Upper lobe of right lung (tissue), 1 donor: ENCODE measurements at regions not wholly inside any gene's neighbourhood (a gene's known extent, or its start where the extent isn't known, plus 50 kb on each side); places are given as distances from the start of the nearest gene placed in this dataset.

Experiments used
- ATAC-seq: fragments of 200-7000 bp; cut with Tn5 transposase; one replicate; pipeline ENCODE4 v1.9.1; 2020; ENCODE audit warnings: mild to moderate bottlenecking, moderate library complexity
- DNase-seq: peaks from one replicate; pipeline ENCODE4 v3.0.0-alpha.2; 2020
- H3K27ac ChIP-seq: fragments of 200-600 bp; one replicate; pipeline ENCODE4 v1.8.0; 2022
- H3K27me3 ChIP-seq: fragments of 200-600 bp; one replicate; pipeline ENCODE4 v1.8.0; 2022; ENCODE audit warnings: mild to moderate bottlenecking
- H3K36me3 ChIP-seq: fragments of 200-600 bp; one replicate; pipeline ENCODE4 v1.8.0; 2022
- H3K4me1 ChIP-seq: fragments of 200-600 bp; one replicate; pipeline ENCODE4 v1.8.0; 2022
- H3K4me3 ChIP-seq: fragments of 200-600 bp; one replicate; pipeline ENCODE4 v1.8.0; 2022; ENCODE audit warnings: mild to moderate bottlenecking
- H3K9me3 ChIP-seq: fragments of 200-600 bp; one replicate; pipeline ENCODE4 v1.8.0; 2022
- intact Hi-C: fragments of 100-400 bp; cut with DNase I; formaldehyde crosslinking; loops from one replicate; pipeline ENCODE4 v1.11.0; 2022
- TF ChIP-seq, protein P1 (sequence below): fragments of 200-600 bp; IDR thresholded peaks from one replicate; pipeline ENCODE4 v1.8.0; 2022; ENCODE audit warnings: antibody characterized with exemption
- donor health status: DM: no; HTN: yes; CAD: no; lungs with severe emphysema.

DNA sequence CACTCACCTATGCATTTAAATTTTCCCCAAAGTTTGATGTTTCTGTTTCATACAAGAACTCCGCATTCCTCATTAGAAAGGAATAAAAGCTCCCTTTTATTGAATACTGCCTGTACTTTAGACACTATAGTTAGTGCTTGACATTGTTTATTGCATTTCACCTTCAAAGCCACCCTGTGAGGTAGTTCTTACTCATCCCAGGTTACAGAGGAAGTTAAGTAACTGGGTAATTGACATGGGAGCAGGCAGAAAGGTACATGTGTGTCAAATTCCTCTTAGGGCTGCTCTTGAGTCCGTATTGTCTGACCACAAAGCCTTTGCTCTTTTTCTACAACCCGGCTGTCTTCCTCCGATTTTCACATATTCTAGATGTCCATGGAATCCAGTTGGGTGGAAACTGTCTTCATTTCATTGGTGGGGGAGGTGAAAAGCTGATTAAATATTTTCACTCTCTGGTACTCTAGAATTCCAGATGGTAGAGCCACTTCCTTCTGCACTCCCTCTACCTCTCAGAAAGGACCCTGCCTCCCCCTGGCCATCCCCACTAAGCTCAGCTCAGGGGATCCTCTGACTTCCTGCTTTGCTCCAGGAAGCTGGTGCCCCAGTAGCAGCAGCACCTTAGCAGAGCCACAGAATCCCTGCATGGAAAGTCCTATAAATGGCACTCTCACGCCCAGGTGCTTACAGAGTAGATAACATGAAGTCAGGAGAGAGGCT lies 319.2 kb downstream of the LRATD1 start:
- Histone ChIP-seq H3K27me3 (no peaks in the 10 kb centered on the region), H3K4me1 (no peaks in the 10 kb centered on the region), H3K27ac (no peak overlapping the region), H3K4me3 (no peak overlapping the region), H3K9me3 (no peaks in the 10 kb centered on the region), H3K36me3 (no peaks in the 10 kb centered on the region)
- DNase-seq: no peak
- intact Hi-C loops: no loop called here
- TF ChIP-seq, protein P1, sequence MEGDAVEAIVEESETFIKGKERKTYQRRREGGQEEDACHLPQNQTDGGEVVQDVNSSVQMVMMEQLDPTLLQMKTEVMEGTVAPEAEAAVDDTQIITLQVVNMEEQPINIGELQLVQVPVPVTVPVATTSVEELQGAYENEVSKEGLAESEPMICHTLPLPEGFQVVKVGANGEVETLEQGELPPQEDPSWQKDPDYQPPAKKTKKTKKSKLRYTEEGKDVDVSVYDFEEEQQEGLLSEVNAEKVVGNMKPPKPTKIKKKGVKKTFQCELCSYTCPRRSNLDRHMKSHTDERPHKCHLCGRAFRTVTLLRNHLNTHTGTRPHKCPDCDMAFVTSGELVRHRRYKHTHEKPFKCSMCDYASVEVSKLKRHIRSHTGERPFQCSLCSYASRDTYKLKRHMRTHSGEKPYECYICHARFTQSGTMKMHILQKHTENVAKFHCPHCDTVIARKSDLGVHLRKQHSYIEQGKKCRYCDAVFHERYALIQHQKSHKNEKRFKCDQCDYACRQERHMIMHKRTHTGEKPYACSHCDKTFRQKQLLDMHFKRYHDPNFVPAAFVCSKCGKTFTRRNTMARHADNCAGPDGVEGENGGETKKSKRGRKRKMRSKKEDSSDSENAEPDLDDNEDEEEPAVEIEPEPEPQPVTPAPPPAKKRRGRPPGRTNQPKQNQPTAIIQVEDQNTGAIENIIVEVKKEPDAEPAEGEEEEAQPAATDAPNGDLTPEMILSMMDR: no peak
- ATAC-seq: no peak

DNA sequence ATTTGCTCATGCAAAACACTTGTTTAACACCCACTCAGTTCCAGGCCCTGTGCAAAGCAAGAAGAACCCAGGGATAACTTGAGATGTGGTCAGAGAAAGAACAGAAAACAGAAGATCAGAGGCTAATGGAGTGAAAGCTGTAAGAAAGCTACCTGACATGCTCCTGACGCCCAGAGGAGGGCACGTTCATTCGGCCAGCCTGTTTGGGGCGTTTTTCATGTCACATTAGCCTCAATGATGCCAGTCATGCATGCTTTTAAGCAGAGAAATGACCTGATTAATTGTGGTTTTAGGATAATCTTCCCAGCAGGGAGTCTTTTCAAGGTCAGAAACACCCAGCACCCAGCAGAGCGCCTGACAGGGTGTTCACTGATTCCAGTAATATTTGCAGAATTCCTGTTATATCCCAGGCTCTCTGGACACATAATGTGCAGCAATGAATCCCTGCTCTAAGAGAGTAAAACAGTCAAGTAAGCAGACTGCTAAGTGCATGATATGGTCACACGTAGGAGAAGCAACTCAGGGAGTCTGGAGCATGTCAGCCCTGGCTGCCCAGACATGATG lies 320.0 kb downstream of the LRATD1 start:
- TF ChIP-seq, protein P1: no peak
- no peak overlapping the region for H3K4me3 ChIP-seq
- H3K4me1 ChIP-seq: no peaks in the 10 kb centered on the region

DNA sequence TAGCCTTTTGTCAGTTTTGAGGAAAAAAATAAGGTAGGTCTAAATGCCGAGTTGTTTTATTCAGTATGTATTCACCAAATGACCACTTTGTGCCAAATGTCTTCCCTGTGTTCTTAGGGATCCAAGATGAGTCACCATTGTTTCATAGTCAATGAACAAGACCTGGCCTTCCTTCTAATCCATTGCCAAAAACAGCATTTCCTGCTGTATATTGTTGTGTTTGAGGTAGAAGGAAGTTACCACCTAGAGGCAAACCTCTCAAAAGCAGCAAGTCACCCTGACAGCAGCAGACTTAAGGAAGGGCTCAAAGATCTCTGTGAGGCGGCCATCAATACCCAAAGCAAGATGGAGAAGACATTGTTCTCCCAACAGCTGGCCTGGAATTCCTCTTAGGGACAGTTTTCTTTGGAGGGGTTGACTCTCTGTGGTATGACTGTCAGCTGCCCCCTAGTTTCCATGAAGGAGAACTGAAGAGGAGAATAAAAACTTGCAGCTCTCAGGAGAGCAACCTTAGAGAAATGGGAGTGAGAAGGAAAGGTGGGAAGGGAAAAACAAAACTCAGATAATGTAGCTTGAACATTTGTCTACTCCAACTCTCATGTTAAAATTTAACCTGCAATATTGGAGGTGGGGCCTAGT lies 328.3 kb downstream of the LRATD1 start:
- intact Hi-C loops: no loop called here
- H3K4me1 ChIP-seq: no peaks in the 10 kb centered on the region
- DNase-seq: no peak
- TF ChIP-seq, protein P1: no peak
- no peaks in the 10 kb centered on the region for H3K27me3 ChIP-seq
- no peak for ATAC-seq
- H3K4me3 ChIP-seq: no peak overlapping the region
- no peak overlapping the region for H3K27ac ChIP-seq
- no peaks in the 10 kb centered on the region for H3K9me3 ChIP-seq
- H3K36me3 ChIP-seq: no peaks in the 10 kb centered on the region

More for the DNA sequence above, 320.0 kb downstream of the LRATD1 start:
- Histone ChIP-seq H3K27me3 (no peaks in the 10 kb centered on the region), H3K9me3 (no peaks in the 10 kb centered on the region), H3K36me3 (no peaks in the 10 kb centered on the region), H3K27ac (no peak overlapping the region)
- intact Hi-C loops: no loop called here
- DNase-seq: no peak
- no peak for ATAC-seq

DNA sequence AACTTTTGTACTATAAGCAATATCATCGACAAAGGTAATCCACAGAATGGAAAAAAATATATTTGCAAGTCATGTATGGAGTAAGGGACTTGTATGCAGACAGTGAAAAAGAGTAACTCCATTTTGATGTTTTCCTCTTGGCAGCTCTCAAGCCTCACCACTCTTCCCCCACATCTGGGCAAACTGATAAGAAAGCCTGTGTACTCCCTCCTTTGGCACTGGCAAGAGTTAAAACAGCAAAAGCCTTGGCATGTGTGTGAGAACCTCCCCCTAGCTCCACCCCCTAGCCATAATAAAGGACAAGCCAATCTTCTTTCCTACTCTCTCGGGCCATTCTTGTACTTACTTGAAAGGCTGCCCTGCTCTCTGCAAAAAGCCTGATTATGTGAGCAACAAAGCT lies 335.2 kb downstream of the LRATD1 start:
- no peak for ATAC-seq
- H3K4me3 ChIP-seq: no peak overlapping the region
- H3K36me3 ChIP-seq: no peaks in the 10 kb centered on the region
- H3K27me3 ChIP-seq: no peaks in the 10 kb centered on the region
- no peak overlapping the region for H3K27ac ChIP-seq
- H3K9me3 ChIP-seq: no peaks in the 10 kb centered on the region
- no peaks in the 10 kb centered on the region for H3K4me1 ChIP-seq
- TF ChIP-seq, protein P1: no peak
- intact Hi-C loops: no loop called here
- DNase-seq: no peak

DNA sequence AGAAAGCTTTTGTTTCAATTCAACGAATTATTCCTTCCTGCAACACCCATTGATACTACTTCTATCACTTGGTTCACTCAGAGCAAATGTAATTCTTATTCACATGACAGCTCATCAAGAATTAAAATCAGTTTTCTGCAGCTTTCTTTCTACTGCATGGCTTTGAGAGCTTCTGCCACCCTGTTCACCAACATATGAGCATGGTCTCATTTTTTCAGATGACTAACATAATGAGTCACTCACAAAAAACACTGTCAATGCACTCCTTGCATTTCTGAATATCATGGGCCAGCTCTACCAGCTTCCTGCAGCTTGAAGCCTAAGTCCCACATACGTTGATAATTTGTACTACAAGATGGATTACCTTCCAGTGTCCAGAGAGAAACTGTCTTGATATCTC lies 342.9 kb downstream of the LRATD1 start:
- TF ChIP-seq, protein P1: no peak

More for the DNA sequence above, 342.9 kb downstream of the LRATD1 start:
- intact Hi-C loops: no loop called here
- DNase-seq: no peak
- Histone ChIP-seq H3K27me3 (no peaks in the 10 kb centered on the region), H3K4me1 (no peaks in the 10 kb centered on the region), H3K27ac (no peak overlapping the region), H3K4me3 (no peak overlapping the region), H3K36me3 (no peaks in the 10 kb centered on the region), H3K9me3 (no peaks in the 10 kb centered on the region)
- no peak for ATAC-seq
